SJCRH30 (cell line): ENCODE measurements at regions not wholly inside any gene's neighbourhood (a gene's known extent, or its start where the extent isn't known, plus 50 kb on each side); places are given as distances from the start of the nearest gene placed in this dataset.
A peak's percentile ranks its signal among the peaks of the same experiment; 100 is the strongest.
"Not testable (repeated sequence)": the region's sequence is repeated elsewhere in the genome, so short reads cannot be mapped to it uniquely, and the experiment has no call there.

Experiments
- DNase-seq, 2 experiments: peaks; one replicate each; pipeline ENCODE4 v3.0.0-alpha.2; 2015 to 2020
- H3K27ac ChIP-seq: fragments of 250-450 bp; sonication (Bioruptor Pico); 2 replicates; pipeline ENCODE4 v1.5.1; 2020; ENCODE audit warnings: mild to moderate bottlenecking, moderate library complexity
- H3K27me3 ChIP-seq: fragments of 250-450 bp; sonication (Bioruptor Pico); 2 replicates; pipeline ENCODE4 v1.5.1; 2020; ENCODE audit warnings: mild to moderate bottlenecking, moderate library complexity
- H3K36me3 ChIP-seq: fragments of 250-450 bp; sonication (Bioruptor Pico); 2 replicates; pipeline ENCODE4 v1.5.1; 2020; ENCODE audit warnings: mild to moderate bottlenecking, moderate library complexity
- H3K4me1 ChIP-seq: fragments of 250-450 bp; sonication (Bioruptor Pico); 2 replicates; pipeline ENCODE4 v1.5.1; 2020; ENCODE audit warnings: mild to moderate bottlenecking, moderate library complexity
- H3K4me3 ChIP-seq: fragments of 250-450 bp; sonication (Bioruptor Pico); 2 replicates; pipeline ENCODE4 v1.5.1; 2020; ENCODE audit warnings: mild to moderate bottlenecking, moderate library complexity
- H3K9me3 ChIP-seq: fragments of 250-450 bp; sonication (Bioruptor Pico); replicated peaks from 2 replicates; pipeline ENCODE4 v1.5.1; 2020; ENCODE audit warnings: mild to moderate bottlenecking, moderate library complexity

DNA sequence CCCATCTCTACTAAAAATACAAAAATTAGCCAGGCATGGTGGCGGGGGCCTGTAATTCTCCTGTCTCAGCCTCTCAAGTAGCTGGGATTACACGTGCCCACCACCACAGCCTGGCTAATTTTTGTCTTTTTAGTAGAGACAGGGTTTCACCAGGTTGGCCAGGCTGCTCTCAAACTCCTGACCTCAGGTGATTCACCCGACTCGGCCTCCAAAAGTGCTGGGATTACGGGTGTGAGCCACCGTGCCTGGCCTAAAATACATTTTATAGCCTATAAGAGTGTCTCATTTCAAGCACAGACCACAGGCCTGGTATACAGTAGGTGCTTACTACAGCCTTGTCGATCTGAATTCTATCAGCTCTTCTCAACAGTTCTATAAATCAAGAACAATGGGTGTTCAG is 139.5 kb upstream of the USP29 start:
- DNase-seq, H3K9me3 ChIP-seq, H3K36me3 ChIP-seq, H3K4me3 ChIP-seq, H3K27ac ChIP-seq, H3K4me1 ChIP-seq, H3K27me3 ChIP-seq: not testable (repeated sequence)

DNA sequence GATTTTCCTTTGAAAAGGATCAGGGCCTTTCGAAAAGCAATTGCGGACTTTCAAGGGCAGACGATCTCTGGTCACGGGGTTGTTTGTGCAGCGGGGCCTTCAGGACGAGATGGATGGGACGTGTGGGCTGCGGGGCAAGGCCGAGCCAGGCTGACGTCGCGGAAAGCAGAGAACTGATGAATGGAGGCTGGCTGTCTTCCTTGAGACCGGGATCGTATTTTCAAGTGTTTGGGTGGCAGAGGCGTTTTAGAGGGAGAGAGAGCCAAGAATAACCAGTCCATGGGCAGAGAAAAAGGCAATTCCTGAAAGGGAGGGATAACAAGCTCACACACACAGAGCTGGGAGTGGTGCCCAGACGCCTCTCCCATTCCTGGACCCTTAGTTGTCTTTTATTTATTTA is 138.9 kb upstream of the USP29 start:
- H3K27me3 ChIP-seq = no peaks in the 10 kb centered on the region
- no peak for DNase-seq
- peaks cover 5% of the 10 kb centered on the region; the same call in 1 of the 2 replicates for H3K9me3 ChIP-seq
- no peak overlapping the region for H3K27ac ChIP-seq
- no peak overlapping the region for H3K4me3 ChIP-seq
- no peaks in the 10 kb centered on the region for H3K4me1 ChIP-seq
- no peaks in the 10 kb centered on the region for H3K36me3 ChIP-seq

DNA sequence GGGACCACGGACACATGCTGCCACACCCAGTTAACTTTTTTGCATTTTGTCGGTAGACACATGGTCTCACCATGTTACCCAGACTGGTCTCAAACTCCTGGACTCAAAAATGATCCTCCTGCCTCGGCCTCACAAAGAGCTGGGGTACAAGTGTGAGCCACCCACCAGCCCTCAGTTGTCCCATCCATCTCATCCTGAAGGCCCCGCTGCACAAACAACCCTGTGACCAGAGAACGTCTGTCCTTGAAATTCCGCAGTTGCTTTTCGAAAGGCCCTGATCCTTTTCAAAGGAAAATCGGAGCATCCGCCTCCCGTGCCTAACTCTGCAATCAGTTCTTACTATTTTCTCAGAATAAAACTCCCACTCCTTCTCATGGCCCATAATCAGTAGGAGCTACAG is 138.3 kb upstream of the USP29 start:
- not testable (repeated sequence) for H3K4me3 ChIP-seq, H3K36me3 ChIP-seq, H3K9me3 ChIP-seq, DNase-seq, H3K4me1 ChIP-seq, H3K27me3 ChIP-seq, H3K27ac ChIP-seq

GRCh38 chr19:56983171-56983570 is 136.6 kb upstream of the USP29 start:
- no peak overlapping the region for H3K4me3 ChIP-seq
- no peak overlapping the region for H3K27ac ChIP-seq
- no peaks in the 10 kb centered on the region for H3K27me3 ChIP-seq
- no peak for DNase-seq
- H3K9me3 ChIP-seq = peaks cover 5% of the 10 kb centered on the region; the same call in 1 of the 2 replicates
- H3K36me3 ChIP-seq = no peaks in the 10 kb centered on the region
- H3K4me1 ChIP-seq = no peaks in the 10 kb centered on the region

DNA sequence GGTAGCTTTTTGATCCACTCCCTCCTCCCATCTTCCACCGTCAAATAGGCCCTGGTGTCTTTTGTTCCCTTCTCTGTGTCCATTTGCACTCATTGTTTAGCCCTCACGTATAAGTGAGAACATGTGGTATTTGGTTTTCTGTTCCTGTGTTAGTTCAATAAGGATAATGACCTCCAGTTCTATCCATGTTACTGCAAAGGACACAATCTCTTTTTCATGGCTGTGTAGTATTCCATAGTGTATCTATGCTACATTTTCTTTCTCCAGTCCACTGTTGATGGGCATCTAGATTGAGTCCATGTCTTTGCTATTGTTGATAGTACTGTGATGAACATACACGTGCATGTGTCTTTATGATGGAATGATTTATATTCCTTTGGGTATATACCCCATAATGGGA is 136.0 kb upstream of the USP29 start:
- H3K27ac ChIP-seq = no peak overlapping the region
- H3K4me1 ChIP-seq = no peaks in the 10 kb centered on the region
- H3K36me3 ChIP-seq = no peaks in the 10 kb centered on the region
- H3K27me3 ChIP-seq = no peaks in the 10 kb centered on the region
- H3K4me3 ChIP-seq = no peak overlapping the region
- DNase-seq = no peak
- peaks cover 5% of the 10 kb centered on the region; the same call in 1 of the 2 replicates for H3K9me3 ChIP-seq

GRCh38 chr19:56986386-56986785 is 133.4 kb upstream of the USP29 start:
- Histone ChIP-seq H3K9me3 (peaks cover 5% of the 10 kb centered on the region; the same call in 1 of the 2 replicates), H3K27me3 (no peaks in the 10 kb centered on the region)

DNA sequence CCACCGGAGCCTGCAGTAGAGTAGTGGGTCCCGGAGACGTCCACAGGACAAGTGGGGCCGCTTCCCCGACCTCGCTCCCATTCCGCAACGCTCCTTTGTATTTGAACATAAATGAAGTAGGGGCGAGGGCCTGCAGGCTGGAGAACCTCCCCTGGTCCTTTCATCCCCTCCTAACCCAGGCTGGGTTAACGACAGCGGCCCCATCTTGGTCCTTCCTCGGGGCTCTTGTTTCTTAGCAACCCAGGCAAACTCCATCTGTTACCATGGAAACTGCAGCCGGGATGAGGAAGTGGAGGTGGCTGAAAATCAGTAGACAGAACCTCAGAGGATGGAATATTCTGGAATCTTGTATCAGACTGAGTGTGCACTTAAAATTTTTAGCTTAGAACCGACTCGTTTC is 132.6 kb upstream of the USP29 start:
- no peaks in the 10 kb centered on the region for H3K4me1 ChIP-seq
- H3K36me3 ChIP-seq = no peaks in the 10 kb centered on the region
- H3K27me3 ChIP-seq = no peaks in the 10 kb centered on the region
- no peak overlapping the region for H3K27ac ChIP-seq
- peaks cover 5% of the 10 kb centered on the region; the same call in 1 of the 2 replicates for H3K9me3 ChIP-seq
- DNase-seq = no peak
- no peak overlapping the region for H3K4me3 ChIP-seq

More at GRCh38 chr19:56986386-56986785, 133.4 kb upstream of the USP29 start:
- no peak for DNase-seq
- Histone ChIP-seq H3K36me3 (no peaks in the 10 kb centered on the region), H3K27ac (no peak overlapping the region), H3K4me3 (no peak overlapping the region), H3K4me1 (no peaks in the 10 kb centered on the region)

GRCh38 chr19:56988299-56988698 is 131.5 kb upstream of the USP29 start:
- peaks cover 5% of the 10 kb centered on the region; the same call in 1 of the 2 replicates for H3K9me3 ChIP-seq
- no peaks in the 10 kb centered on the region for H3K4me1 ChIP-seq
- DNase-seq = no peak
- H3K27ac ChIP-seq = no peak overlapping the region
- no peak overlapping the region for H3K4me3 ChIP-seq
- no peaks in the 10 kb centered on the region for H3K27me3 ChIP-seq
- H3K36me3 ChIP-seq = no peaks in the 10 kb centered on the region

GRCh38 chr19:56991912-56992311 is 127.9 kb upstream of the USP29 start:
- Histone ChIP-seq H3K27ac (no peak overlapping the region), H3K27me3 (no peaks in the 10 kb centered on the region), H3K36me3 (no peaks in the 10 kb centered on the region), H3K9me3 (no peaks in the 10 kb centered on the region), H3K4me1 (0 out of 2 replicates have a peak, but pooled peaks cover 6% of the 10 kb centered on the region), H3K4me3 (no peak overlapping the region)
- no peak for DNase-seq

DNA sequence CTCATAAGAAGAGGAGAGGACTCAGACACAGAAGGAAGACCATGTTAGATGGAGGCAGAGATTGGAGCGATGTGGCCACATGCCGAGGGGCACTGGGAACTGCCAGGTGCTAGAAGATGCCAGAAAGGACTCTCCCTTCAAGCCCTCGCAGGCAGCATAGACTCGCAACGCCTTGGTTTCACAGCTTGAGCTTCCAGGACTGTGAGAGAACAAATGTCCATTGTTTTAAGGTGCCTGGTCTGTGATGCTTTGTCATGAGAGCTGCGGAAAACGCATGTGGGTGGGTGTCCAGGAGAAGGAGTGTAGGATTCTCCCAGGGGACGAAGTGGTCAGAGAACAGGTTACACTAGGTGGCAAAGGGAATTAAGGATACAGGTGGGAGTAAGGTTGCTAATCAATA is 125.9 kb upstream of the USP29 start:
- Histone ChIP-seq H3K9me3 (no peaks in the 10 kb centered on the region), H3K27me3 (no peaks in the 10 kb centered on the region), H3K36me3 (no peaks in the 10 kb centered on the region), H3K27ac (no peak overlapping the region), H3K4me1 (0 out of 2 replicates have a peak, but pooled peaks cover 6% of the 10 kb centered on the region), H3K4me3 (no peak overlapping the region)
- DNase-seq = peak in 1 of 2 experiments; percentile 57

- peak overlapping the region; percentile 4; the same call in 1 of the 2 replicates for H3K4me3 ChIP-seq
- H3K9me3 ChIP-seq = no peaks in the 10 kb centered on the region
- H3K36me3 ChIP-seq = no peaks in the 10 kb centered on the region
- no peak overlapping the region for H3K27ac ChIP-seq
- DNase-seq = peak in 1 of 2 experiments; percentile 14
- no peaks in the 10 kb centered on the region for H3K27me3 ChIP-seq
- H3K4me1 ChIP-seq = 0 out of 2 replicates have a peak, but pooled peaks cover 6% of the 10 kb centered on the region
Measured at GRCh38 chr19:56994251-56995017, 125.4 kb upstream of the USP29 start.

- Histone ChIP-seq H3K4me3 (no peak overlapping the region), H3K9me3 (no peaks in the 10 kb centered on the region), H3K27ac (no peak overlapping the region), H3K36me3 (no peaks in the 10 kb centered on the region), H3K27me3 (no peaks in the 10 kb centered on the region), H3K4me1 (0 out of 2 replicates have a peak, but pooled peaks cover 6% of the 10 kb centered on the region)
- no peak for DNase-seq
Measured at GRCh38 chr19:56995303-56995702, 124.5 kb upstream of the USP29 start.

DNA sequence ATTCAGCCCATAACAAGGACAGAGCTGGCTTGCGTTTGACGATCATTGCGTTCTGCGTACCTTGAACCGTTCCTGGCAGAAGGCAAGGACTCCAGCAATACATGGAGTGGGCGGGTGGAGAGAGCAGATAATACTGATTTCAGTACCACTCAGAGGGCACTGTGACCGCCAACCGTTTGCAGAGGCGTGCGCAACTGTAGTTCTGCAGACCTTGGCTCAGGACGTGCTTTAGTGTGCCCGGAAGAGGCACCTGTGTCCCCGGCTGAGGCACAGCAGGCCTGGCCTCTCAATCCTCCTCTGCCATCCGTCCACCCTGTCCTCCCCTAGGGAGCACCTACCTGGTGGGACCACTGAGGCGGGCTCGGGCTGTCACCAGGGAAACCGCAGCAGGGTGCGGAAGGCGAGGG is 117.6 kb upstream of the USP29 start:
- H3K4me3 ChIP-seq = no peak overlapping the region
- no peaks in the 10 kb centered on the region for H3K4me1 ChIP-seq
- no peaks in the 10 kb centered on the region for H3K9me3 ChIP-seq
- no peaks in the 10 kb centered on the region for H3K27me3 ChIP-seq
- no peak overlapping the region for H3K27ac ChIP-seq
- no peak for DNase-seq
- H3K36me3 ChIP-seq = no peaks in the 10 kb centered on the region

DNA sequence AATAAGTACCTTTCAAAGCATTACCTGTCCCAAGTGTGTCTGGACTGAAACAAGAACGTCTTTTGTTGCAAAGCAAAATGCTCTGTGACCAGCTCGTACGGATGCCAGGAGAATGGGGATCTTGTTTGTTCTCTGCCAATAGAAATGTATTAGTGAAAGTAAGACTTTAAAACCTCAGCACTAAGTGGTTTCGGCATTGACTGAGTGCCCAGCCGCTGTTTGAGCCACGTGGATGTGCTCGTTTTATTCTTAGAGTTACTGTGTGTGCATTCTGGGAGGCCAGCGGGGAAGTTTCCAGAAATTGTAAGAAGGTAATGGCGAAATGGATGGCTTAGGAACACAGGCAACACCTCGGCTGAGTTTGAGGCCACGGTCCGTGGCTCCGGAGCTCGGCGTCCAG is 117.1 kb upstream of the USP29 start:
- Histone ChIP-seq H3K9me3 (no peaks in the 10 kb centered on the region), H3K4me1 (no peaks in the 10 kb centered on the region), H3K27ac (no peak overlapping the region), H3K36me3 (no peaks in the 10 kb centered on the region), H3K27me3 (no peaks in the 10 kb centered on the region), H3K4me3 (no peak overlapping the region)
- no peak for DNase-seq

- H3K9me3 ChIP-seq = no peaks in the 10 kb centered on the region
- H3K27ac ChIP-seq = no peak overlapping the region
- no peak overlapping the region for H3K4me3 ChIP-seq
- no peaks in the 10 kb centered on the region for H3K27me3 ChIP-seq
- H3K36me3 ChIP-seq = no peaks in the 10 kb centered on the region
- DNase-seq = no peak
- H3K4me1 ChIP-seq = no peaks in the 10 kb centered on the region
Measured at GRCh38 chr19:57004418-57004817, 115.4 kb upstream of the USP29 start.

DNA sequence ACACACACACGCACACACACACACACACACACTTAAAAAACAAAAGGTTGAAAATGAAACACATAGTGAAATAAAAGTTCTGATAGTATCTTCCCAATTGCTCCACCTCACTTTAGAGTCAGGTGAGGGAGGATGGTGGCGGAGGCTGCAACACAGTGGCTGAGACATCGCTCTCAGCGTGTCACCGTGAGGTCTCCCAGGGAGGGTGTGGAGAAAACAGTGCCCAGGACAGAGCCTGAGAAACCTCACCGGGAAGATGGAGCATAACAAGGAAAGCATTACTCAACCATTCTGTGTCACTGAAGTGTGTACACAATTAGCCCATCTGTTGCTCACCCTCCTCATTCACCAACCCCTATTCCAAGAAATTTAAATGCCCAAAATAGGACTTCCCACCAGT is 111.4 kb upstream of the USP29 start:
- DNase-seq = no peak
- H3K27me3 ChIP-seq = no peaks in the 10 kb centered on the region
- H3K4me1 ChIP-seq = no peaks in the 10 kb centered on the region
- no peaks in the 10 kb centered on the region for H3K9me3 ChIP-seq
- H3K27ac ChIP-seq = no peak overlapping the region
- H3K4me3 ChIP-seq = no peak overlapping the region
- H3K36me3 ChIP-seq = no peaks in the 10 kb centered on the region
